Endothelial cell of umbilical vein (primary cell): ENCODE measurements at regions not wholly inside any gene's neighbourhood (a gene's known extent, or its start where the extent isn't known, plus 50 kb on each side); places are given as distances from the start of the nearest gene placed in this dataset.

Experiments
- POLR2A ChIP-seq: IDR thresholded peaks from 2 replicates; pipeline ENCODE4 v1.6.1; 2012; ENCODE audit warnings: low read depth, mild to moderate bottlenecking, control low read depth, low read length
- TF ChIP-seq, protein P1 (sequence below), 2 donors: IDR thresholded peaks; 1 replicate in 1 of 2; 2 replicates in 1 of 2; pipeline ENCODE4 v1.5.1; 2011; ENCODE audit warnings: low read length in 2 of 2, mild to moderate bottlenecking in 2 of 2, moderate library complexity in 2 of 2, control low read depth in 1 of 2, inconsistent platforms in 1 of 2, low read depth in 1 of 2; ENCODE audit not compliant: insufficient read depth in 1 of 2; ENCODE audit errors: extremely low read depth in 1 of 2

DNA sequence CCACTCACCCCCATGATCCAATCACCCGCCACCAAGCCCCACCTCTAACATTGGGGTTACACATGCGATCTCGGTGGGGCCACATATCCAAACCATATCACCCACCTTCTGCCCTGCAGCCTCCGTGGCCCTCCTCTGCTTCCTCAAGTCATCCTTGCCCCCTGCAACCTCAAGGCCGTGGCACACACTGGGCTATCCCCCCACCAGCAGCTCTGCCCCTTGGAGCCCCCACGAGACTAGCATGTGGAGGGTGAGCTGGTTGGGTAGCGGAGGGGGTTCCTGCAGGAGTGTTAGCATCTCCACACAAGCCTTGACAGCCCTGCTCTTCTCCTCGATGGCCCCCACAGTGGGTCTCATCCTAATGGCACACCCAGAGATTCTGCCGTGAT is 100.8 kb downstream of the TOMM20 start:
- no peak for TF ChIP-seq POLR2A
- TF ChIP-seq, protein P1, sequence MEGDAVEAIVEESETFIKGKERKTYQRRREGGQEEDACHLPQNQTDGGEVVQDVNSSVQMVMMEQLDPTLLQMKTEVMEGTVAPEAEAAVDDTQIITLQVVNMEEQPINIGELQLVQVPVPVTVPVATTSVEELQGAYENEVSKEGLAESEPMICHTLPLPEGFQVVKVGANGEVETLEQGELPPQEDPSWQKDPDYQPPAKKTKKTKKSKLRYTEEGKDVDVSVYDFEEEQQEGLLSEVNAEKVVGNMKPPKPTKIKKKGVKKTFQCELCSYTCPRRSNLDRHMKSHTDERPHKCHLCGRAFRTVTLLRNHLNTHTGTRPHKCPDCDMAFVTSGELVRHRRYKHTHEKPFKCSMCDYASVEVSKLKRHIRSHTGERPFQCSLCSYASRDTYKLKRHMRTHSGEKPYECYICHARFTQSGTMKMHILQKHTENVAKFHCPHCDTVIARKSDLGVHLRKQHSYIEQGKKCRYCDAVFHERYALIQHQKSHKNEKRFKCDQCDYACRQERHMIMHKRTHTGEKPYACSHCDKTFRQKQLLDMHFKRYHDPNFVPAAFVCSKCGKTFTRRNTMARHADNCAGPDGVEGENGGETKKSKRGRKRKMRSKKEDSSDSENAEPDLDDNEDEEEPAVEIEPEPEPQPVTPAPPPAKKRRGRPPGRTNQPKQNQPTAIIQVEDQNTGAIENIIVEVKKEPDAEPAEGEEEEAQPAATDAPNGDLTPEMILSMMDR (IDR thresholded peaks at IDR 0.05; ENCODE audit: extremely low read depth in 1 of 2, insufficient read depth in 1 of 2, low read depth in 1 of 2, low read length in 2 of 2) = no peak
